ENCODE measurements at regions not wholly inside any gene's neighbourhood (a gene's known extent, or its start where the extent isn't known, plus 50 kb on each side); places are given as distances from the start of the nearest gene placed in this dataset.

DNA sequence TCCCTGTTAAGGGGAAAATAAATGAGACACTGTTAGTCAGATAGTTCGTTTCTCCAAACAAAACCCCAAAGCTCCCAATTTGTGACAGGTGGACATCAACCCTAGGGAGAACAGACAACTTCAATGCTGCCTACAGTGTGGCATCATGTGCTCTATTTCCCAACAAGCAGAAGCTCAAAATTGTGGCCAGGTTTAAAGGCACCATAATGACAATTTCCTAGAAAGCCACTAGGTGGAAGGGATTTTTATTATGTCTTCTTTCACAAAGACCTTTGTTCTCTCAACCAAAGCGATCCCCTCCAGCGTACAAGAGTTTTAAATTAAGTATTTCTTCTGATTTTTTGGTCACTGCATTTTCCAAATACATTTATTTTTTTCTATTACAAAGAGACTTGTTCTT is 88.0 kb upstream of the MBIP start:
- no peak for DNase-seq

DNA sequence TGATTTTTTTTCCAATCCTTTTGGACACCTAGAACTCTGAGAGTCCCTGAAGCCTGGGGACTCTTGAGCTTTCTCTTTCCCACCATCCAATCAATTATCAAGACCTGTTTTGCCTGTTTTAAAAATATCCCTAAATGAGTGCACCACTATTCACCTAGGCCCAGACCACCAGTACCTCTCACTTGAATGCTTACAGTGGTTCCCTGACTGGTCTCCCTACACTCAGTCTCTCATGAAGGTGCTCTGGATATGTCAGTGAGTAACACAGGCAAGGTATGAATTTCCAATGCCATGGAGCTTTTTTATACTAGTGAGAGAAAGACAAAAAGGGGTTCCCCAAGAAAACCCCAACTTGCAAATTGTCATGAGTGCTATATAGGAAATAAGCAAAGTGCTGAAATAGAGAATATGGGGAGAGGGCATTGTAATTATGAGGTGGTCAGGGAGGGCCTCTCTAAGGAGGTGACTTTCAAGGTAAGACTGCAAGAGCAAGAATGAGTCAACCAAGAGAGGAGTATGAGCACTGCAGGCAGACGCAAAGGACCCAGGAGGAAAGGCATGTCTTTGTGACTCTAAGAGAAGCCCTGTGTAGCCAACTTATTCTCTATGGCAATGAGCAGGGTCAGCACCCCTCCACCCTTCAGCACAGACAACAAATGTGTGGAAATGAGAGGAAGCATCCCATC is 85.3 kb upstream of the MBIP start:
- no peak for DNase-seq

DNA sequence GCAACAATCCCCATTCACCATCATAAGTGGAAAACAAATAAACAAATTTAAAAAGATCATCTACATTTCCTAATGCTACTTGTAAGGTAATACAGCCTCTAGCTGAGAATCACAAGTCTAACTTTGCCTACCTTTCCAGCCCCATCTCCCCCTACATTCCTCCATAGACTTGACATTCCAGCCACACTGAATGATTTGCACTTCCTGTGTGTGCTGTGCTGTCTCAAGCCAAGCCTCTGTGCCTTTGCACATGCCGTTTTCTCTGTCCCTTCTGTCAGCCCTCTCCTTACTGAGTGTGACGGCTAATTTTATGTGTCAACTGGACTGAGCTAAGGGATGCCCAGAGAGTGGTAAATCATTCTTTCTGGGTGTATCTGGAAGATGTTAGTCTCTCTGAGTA is 82.4 kb upstream of the MBIP start:
- DNase-seq = no peak

DNA sequence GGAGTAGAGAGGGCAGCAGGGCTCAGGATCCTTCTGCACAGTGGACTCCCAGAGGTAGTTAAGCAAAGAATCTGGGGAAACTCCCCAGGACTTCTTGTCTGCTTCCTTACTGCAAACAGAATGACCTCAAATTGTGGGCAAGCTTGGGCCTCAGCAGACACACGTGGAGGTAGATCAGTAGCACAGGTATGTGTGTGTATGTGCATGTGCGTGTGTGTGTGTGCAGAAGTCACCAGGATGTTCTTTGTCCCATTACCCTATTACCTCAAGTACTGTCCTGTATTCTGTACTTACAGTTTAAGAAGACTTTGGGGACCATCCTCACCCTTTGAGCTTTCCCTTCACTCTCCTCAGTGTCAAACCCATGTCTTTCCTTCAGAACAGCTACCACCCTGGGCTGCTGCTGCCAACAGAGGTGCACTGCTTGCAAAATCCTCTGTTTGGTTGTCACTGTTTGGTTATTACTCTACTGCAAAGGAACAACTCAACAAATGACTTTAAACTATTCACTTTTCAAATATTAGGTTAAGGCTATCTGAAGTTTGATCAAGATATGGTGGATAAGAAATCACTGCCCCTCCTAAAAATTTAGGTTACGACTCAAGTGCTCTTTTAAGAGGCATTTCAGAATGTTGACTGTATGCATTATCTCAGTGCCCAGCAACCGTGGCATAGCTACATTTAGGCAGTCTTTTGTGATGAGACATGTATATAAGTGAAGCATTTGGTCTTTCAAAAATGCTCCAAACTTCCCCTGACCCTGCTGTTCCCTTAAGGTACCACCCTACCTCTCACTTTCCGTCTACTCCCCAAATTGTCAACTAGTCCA is 78.2 kb upstream of the MBIP start:
- no peak for DNase-seq

DNA sequence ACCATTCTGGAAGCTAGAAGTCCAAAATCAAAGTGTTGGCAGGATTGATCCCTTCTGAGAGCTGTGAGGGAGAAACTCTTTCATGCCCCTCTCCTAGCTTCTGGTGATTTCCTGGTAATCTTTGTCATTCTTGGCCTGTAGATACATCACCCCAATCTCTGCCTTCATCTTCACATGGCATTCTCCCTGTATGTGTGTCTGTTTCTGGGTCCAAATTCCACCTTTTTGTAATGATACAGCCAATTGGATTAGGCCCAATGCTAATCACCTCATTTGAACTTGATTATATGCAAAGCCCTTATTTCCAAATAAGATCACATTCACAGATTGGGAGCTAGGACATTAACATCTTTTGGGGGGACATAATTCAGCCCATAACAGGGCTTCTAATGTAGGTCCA is 76.9 kb upstream of the MBIP start:
- DNase-seq = no peak

DNA sequence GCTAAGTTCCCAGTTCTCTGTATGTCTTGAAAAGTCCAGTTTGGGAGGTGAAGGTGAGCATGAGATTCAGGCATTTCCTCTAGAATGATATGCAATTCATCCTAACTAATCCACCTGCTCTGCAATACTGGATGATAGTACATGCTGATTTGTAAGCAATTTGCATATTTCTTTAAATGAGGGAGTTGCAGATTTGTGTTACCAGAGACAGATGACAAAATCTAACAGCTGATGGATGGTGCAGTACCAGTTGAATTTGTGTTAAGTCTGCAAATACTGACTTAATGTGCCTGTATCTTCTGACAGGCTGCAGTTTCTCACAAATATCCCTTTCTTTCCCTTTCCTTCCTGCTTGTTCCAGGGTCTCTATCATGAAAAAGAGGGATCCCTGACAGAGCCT is 76.4 kb upstream of the MBIP start:
- DNase-seq = no peak

DNA sequence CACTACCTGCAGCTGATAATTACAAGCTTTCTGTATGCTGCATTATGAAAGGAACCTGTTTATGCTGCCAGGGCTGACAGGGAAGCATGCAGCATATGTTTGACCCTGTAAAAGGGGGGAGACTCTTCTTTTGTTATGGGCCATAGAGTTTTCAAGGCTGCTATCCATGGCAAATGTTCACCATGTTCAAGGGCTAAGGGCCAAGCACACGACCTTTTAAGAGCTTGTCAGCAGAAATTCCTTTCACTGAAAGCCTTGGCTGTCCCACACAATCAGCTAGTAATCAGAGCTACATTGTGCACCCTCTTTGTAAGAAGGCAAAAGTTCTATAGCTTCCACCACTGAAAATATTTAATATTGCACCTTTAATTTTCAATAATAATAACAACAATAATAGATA is 74.2 kb upstream of the MBIP start:
- no peak for DNase-seq

DNA sequence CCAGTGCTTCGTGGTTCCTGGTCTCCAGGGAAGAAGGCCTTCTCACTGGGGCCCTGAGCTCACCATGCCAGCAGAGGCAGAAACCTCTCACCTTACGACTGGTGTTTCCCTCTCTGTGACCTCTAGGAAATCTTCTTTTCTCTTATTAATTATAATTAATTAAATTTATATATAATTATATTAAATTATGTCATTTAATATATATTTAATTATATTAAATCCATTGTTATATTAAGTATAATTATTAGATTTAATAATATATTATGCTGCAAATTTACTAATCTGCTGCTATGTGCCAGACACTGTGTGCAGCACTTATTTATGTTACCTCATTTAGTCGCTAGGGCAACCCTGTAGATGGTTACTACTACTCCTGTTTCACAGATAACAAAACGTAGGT is 70.3 kb upstream of the MBIP start:
- no peak for DNase-seq

DNA sequence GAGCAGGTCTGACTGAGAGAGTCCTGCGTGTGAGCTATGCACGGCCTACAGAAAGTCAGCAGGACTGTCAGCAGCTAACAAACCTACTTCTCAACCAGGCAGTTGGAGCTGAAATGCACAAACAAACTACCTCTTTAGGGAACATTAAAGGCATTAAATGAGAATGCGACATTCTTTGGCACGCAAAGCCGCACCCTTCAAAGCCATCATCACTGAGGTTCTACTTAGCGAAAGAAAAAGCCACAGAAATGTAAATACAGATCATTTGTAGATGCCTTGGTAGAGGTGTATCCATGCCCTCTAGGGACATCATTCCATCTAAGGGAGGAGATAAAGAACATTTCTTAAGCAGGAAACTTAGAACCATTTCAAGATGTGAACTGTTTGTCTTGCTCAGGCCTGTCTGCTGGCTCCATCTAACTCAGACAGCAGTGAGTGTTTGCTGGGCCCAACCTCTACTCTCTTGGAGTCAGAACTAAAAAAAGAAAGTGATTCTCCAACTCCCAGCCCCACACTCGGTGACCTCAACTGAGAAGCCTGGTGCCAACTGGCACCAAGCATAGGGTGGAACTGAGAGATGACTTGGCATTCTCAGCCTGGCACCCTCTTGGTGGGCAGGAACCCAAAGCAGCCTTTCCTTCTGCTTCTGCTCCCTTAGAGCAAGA is 63.5 kb upstream of the MBIP start:
- DNase-seq = no peak

DNA sequence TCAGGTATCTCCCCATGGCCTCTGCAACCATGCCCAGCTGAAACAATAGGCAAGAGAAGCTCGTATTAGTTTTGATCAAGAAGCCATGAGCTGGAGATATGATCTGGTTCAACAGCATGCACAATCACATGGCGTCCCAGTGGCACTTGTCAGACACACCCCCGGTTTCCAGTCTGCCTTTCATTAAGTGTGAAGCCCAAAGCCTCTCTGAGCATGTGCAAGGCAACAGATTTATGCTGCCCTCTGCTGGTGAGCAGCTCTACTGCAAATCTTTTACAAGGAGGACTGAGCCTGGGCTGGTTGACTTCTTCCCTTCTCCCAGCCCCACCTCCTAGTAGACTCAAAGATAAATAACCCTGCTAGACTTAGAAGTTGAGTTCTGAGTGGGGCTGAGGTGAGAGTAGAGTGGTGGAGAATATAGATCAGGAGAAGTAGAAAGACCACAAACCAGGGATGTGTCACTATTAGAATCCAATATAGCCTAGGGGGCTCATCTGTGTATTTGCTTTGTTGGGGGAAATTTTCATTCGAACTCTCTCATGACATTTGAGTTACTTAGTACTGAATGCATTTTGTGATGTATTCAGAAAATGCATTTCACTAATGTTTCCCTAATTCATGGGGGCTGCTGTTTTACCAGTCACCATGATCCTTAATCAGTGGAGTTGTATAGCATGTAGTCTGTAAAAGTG is 53.7 kb upstream of the MBIP start:
- DNase-seq = peak; percentile 56

Data from stimulated activated naive CD4-positive, alpha-beta T cell treated with Interleukin-2 at 50 U/mL for 16 hours (primary cell).